GM23338 (cell line): ENCODE measurements at regions not wholly inside any gene's neighbourhood (a gene's known extent, or its start where the extent isn't known, plus 50 kb on each side); places are given as distances from the start of the nearest gene placed in this dataset.

Experiments
- ATAC-seq: fragments of 200-7000 bp; cut with Tn5 transposase; 3 replicates; pipeline ENCODE4 v1.9.1; 2020
- DNase-seq: peaks from one replicate; pipeline ENCODE4 v3.0.0-alpha.2; 2015; ENCODE audit warnings: low spot score
- H2AFZ ChIP-seq: fragments of 200-600 bp; sonication (generic); 2 replicates; pipeline ENCODE4 v1.8.0; 2016; ENCODE audit warnings: antibody characterized with exemption, mild to moderate bottlenecking, moderate library complexity
- H3F3A ChIP-seq: fragments of 200-600 bp; sonication (generic); replicated peaks from 2 replicates; pipeline ENCODE4 v1.8.0; 2017; ENCODE audit warnings: antibody characterized with exemption, mixed run types, low read depth
- H3K27ac ChIP-seq: fragments of 200-600 bp; sonication (generic); 2 replicates; pipeline ENCODE4 v1.6.1; 2016; ENCODE audit warnings: low read depth
- H3K27me3 ChIP-seq: fragments of 200-600 bp; sonication (generic); 2 replicates; pipeline ENCODE4 v1.8.0; 2016; ENCODE audit warnings: mild to moderate bottlenecking, mixed run types, moderate library complexity; ENCODE audit not compliant: insufficient read depth
- H3K36me3 ChIP-seq: fragments of 200-600 bp; sonication (generic); 2 replicates; pipeline ENCODE4 v1.8.0; 2016; ENCODE audit warnings: mild to moderate bottlenecking; ENCODE audit not compliant: insufficient read depth
- H3K4me1 ChIP-seq: fragments of 200-600 bp; sonication (generic); 2 replicates; pipeline ENCODE4 v1.8.0; 2016; ENCODE audit warnings: mild to moderate bottlenecking, moderate library complexity; ENCODE audit not compliant: insufficient read depth
- H3K4me2 ChIP-seq: fragments of 200-600 bp; sonication (generic); 2 replicates; pipeline ENCODE4 v1.7.1; 2017; ENCODE audit warnings: mixed run types
- H3K4me3 ChIP-seq: fragments of 200-600 bp; sonication (generic); 2 replicates; pipeline ENCODE4 v1.6.1; 2016; ENCODE audit warnings: mixed run types
- H3K79me2 ChIP-seq: fragments of 200-600 bp; sonication (generic); replicated peaks from 2 replicates; pipeline ENCODE4 v1.8.0; 2017; ENCODE audit warnings: mild to moderate bottlenecking; ENCODE audit not compliant: insufficient read depth
- H3K9me2 ChIP-seq: fragments of 200-600 bp; sonication (generic); 2 replicates; pipeline ENCODE4 v1.8.0; 2017; ENCODE audit not compliant: insufficient read depth
- H4K20me1 ChIP-seq: fragments of 200-600 bp; sonication (generic); replicated peaks from 2 replicates; pipeline ENCODE4 v1.8.0; 2017; ENCODE audit warnings: mild to moderate bottlenecking; ENCODE audit not compliant: insufficient read depth
- H3K27ac Mint-ChIP-seq: 2 replicates; pipeline ENCODE4 v1.8.0; 2020; ENCODE audit warnings: inconsistent platforms, mild to moderate bottlenecking, moderate library complexity, mixed read lengths
- H3K27me3 Mint-ChIP-seq: 3 replicates; pipeline ENCODE4 v1.8.0; 2022; ENCODE audit warnings: low read depth, mild to moderate bottlenecking, moderate library complexity, mixed read lengths, inconsistent platforms; ENCODE audit not compliant: insufficient read depth, poor library complexity
- H3K36me3 Mint-ChIP-seq: 3 replicates; pipeline ENCODE4 v1.8.0; 2021; ENCODE audit warnings: low read depth, mild to moderate bottlenecking, inconsistent platforms, moderate library complexity, mixed read lengths
- H3K4me1 Mint-ChIP-seq: 3 replicates; pipeline ENCODE4 v1.8.0; 2020; ENCODE audit warnings: mild to moderate bottlenecking, inconsistent platforms, mixed read lengths
- H3K4me3 Mint-ChIP-seq: 3 replicates; pipeline ENCODE4 v1.8.0; 2021; ENCODE audit warnings: moderate library complexity, mild to moderate bottlenecking, inconsistent platforms, mixed read lengths
- H3K9me3 Mint-ChIP-seq: 3 replicates; pipeline ENCODE4 v1.8.0; 2020; ENCODE audit warnings: moderate library complexity, mild to moderate bottlenecking, inconsistent platforms, mixed read lengths
- CREB1 ChIP-seq: fragments of 250-450 bp; sonication (Bioruptor Pico); IDR thresholded peaks from 2 replicates; pipeline ENCODE4 v1.5.0; 2020; ENCODE audit warnings: low read depth, mild to moderate bottlenecking, moderate library complexity
- EZH2 ChIP-seq: fragments of 200-600 bp; sonication (generic); IDR thresholded peaks from one replicate; pipeline ENCODE4 v1.8.0; 2017; ENCODE audit warnings: antibody characterized with exemption, mild to moderate bottlenecking, low read depth; ENCODE audit not compliant: unreplicated experiment
- EZH2phosphoT487 ChIP-seq: fragments of 200-600 bp; sonication (generic); IDR thresholded peaks from one replicate; pipeline ENCODE4 v1.8.1; 2018; ENCODE audit warnings: antibody characterized with exemption; ENCODE audit not compliant: unreplicated experiment
- JUNB ChIP-seq: IDR thresholded peaks from one replicate; pipeline ENCODE4 v1.6.1; 2016; ENCODE audit warnings: antibody characterized with exemption; ENCODE audit not compliant: unreplicated experiment
- NANOG ChIP-seq: IDR thresholded peaks from 2 replicates; pipeline ENCODE4 v1.6.1; 2016; ENCODE audit warnings: antibody characterized with exemption, borderline replicate concordance
- POLR2AphosphoS5 ChIP-seq: IDR thresholded peaks from 2 replicates; pipeline ENCODE4 v1.6.1; 2016; ENCODE audit warnings: antibody characterized with exemption, low read depth
- STAT1 ChIP-seq: IDR thresholded peaks from one replicate; pipeline ENCODE4 v1.6.1; 2016; ENCODE audit warnings: antibody characterized with exemption; ENCODE audit not compliant: unreplicated experiment
- ZNF114 ChIP-seq: fragments of 250-450 bp; sonication (Bioruptor Pico); IDR thresholded peaks from 2 replicates; pipeline ENCODE4 v1.5.0; 2020; ENCODE audit warnings: mild to moderate bottlenecking, moderate library complexity
- ZNF331 ChIP-seq: fragments of 250-450 bp; sonication (Bioruptor Pico); IDR thresholded peaks from 2 replicates; pipeline ENCODE4 v1.5.0; 2020; ENCODE audit warnings: low read depth, mild to moderate bottlenecking, moderate library complexity
- TF ChIP-seq, protein P1 (sequence below): IDR thresholded peaks from 2 replicates; pipeline ENCODE4 v1.6.1; 2016; ENCODE audit warnings: antibody characterized with exemption
- TF ChIP-seq, protein P2 (sequence below): fragments of 250-450 bp; sonication (Bioruptor Pico); IDR thresholded peaks from 2 replicates; pipeline ENCODE4 v1.5.0; 2020; ENCODE audit warnings: mild to moderate bottlenecking, moderate library complexity
- TF ChIP-seq, protein P3 (sequence below): IDR thresholded peaks from one replicate; pipeline ENCODE4 v1.6.1; 2018; ENCODE audit warnings: antibody characterized with exemption; ENCODE audit not compliant: unreplicated experiment
- TF ChIP-seq, protein P4 (sequence below), 2 experiments: fragments of 200-600 bp in 1 of 2; sonication (generic) in 1 of 2; conservative IDR thresholded peaks; 2 replicates each; pipeline versions ENCODE4 v1.5.1 to v1.6.1; 2016 to 2017; ENCODE audit warnings: antibody characterized with exemption in 2 of 2, low read depth in 2 of 2, mild to moderate bottlenecking in 2 of 2, moderate library complexity in 1 of 2

DNA sequence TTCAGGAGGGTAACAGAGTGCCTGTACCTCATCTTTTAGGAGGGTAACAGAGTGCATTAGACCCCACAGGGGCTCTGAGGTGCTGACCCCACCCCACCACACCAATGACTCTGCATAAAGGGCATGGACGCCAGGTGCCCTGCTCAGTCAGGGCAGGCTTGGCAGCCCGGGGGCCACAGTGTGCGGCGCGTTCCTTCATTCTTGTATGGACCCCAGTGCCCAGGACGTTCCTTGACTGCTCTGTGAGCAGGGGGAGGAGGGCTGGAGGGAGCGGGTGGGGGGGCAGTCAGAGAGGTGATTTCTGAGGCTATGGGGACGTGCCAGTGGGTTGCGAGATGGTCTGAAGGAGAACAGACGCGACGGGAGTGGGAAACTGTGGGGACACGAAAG, 168.7 kb upstream of the NCK2 start:
- Histone ChIP-seq H4K20me1 (no peaks in the 10 kb centered on the region), H3K4me2 (no peak overlapping the region), H3K9me2 (no peaks in the 10 kb centered on the region), H3K4me1 (0 out of 2 replicates have a peak, but pooled peaks cover 4% of the 10 kb centered on the region), H3K4me3 (no peak overlapping the region), H3K27me3 (no peaks in the 10 kb centered on the region), H2AFZ (peak overlapping the region; percentile 85), H3K79me2 (no peaks in the 10 kb centered on the region), H3F3A (no peaks in the 10 kb centered on the region), H3K36me3 (no peaks in the 10 kb centered on the region), H3K27ac (no peak overlapping the region)
- ATAC-seq (peak; percentile 50), DNase-seq (no peak)
- TF ChIP-seq CREB1 (no peak), NANOG (no peak), ZNF114 (no peak), ZNF331 (no peak), STAT1 (no peak), EZH2phosphoT487 (no peak), POLR2AphosphoS5 (no peak), EZH2 (no peak), JUNB (no peak)
- TF ChIP-seq, protein P1, sequence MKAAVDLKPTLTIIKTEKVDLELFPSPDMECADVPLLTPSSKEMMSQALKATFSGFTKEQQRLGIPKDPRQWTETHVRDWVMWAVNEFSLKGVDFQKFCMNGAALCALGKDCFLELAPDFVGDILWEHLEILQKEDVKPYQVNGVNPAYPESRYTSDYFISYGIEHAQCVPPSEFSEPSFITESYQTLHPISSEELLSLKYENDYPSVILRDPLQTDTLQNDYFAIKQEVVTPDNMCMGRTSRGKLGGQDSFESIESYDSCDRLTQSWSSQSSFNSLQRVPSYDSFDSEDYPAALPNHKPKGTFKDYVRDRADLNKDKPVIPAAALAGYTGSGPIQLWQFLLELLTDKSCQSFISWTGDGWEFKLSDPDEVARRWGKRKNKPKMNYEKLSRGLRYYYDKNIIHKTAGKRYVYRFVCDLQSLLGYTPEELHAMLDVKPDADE: no peak
- TF ChIP-seq, protein P2, sequence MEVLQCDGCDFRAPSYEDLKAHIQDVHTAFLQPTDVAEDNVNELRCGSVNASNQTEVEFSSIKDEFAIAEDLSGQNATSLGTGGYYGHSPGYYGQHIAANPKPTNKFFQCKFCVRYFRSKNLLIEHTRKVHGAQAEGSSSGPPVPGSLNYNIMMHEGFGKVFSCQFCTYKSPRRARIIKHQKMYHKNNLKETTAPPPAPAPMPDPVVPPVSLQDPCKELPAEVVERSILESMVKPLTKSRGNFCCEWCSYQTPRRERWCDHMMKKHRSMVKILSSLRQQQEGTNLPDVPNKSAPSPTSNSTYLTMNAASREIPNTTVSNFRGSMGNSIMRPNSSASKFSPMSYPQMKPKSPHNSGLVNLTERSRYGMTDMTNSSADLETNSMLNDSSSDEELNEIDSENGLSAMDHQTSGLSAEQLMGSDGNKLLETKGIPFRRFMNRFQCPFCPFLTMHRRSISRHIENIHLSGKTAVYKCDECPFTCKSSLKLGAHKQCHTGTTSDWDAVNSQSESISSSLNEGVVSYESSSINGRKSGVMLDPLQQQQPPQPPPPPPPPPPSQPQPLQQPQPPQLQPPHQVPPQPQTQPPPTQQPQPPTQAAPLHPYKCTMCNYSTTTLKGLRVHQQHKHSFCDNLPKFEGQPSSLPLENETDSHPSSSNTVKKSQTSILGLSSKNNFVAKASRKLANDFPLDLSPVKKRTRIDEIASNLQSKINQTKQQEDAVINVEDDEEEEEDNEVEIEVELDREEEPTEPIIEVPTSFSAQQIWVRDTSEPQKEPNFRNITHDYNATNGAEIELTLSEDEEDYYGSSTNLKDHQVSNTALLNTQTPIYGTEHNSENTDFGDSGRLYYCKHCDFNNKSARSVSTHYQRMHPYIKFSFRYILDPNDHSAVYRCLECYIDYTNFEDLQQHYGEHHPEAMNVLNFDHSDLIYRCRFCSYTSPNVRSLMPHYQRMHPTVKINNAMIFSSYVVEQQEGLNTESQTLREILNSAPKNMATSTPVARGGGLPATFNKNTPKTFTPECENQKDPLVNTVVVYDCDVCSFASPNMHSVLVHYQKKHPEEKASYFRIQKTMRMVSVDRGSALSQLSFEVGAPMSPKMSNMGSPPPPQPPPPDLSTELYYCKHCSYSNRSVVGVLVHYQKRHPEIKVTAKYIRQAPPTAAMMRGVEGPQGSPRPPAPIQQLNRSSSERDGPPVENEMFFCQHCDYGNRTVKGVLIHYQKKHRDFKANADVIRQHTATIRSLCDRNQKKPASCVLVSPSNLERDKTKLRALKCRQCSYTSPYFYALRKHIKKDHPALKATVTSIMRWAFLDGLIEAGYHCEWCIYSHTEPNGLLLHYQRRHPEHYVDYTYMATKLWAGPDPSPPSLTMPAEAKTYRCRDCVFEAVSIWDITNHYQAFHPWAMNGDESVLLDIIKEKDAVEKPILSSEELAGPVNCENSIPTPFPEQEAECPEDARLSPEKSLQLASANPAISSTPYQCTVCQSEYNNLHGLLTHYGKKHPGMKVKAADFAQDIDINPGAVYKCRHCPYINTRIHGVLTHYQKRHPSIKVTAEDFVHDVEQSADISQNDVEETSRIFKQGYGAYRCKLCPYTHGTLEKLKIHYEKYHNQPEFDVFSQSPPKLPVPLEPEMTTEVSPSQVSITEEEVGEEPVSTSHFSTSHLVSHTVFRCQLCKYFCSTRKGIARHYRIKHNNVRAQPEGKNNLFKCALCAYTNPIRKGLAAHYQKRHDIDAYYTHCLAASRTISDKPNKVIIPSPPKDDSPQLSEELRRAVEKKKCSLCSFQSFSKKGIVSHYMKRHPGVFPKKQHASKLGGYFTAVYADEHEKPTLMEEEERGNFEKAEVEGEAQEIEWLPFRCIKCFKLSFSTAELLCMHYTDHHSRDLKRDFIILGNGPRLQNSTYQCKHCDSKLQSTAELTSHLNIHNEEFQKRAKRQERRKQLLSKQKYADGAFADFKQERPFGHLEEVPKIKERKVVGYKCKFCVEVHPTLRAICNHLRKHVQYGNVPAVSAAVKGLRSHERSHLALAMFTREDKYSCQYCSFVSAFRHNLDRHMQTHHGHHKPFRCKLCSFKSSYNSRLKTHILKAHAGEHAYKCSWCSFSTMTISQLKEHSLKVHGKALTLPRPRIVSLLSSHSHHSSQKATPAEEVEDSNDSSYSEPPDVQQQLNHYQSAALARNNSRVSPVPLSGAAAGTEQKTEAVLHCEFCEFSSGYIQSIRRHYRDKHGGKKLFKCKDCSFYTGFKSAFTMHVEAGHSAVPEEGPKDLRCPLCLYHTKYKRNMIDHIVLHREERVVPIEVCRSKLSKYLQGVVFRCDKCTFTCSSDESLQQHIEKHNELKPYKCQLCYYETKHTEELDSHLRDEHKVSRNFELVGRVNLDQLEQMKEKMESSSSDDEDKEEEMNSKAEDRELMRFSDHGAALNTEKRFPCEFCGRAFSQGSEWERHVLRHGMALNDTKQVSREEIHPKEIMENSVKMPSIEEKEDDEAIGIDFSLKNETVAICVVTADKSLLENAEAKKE (CRISPR knock-in tag): no peak
- TF ChIP-seq, protein P3, sequence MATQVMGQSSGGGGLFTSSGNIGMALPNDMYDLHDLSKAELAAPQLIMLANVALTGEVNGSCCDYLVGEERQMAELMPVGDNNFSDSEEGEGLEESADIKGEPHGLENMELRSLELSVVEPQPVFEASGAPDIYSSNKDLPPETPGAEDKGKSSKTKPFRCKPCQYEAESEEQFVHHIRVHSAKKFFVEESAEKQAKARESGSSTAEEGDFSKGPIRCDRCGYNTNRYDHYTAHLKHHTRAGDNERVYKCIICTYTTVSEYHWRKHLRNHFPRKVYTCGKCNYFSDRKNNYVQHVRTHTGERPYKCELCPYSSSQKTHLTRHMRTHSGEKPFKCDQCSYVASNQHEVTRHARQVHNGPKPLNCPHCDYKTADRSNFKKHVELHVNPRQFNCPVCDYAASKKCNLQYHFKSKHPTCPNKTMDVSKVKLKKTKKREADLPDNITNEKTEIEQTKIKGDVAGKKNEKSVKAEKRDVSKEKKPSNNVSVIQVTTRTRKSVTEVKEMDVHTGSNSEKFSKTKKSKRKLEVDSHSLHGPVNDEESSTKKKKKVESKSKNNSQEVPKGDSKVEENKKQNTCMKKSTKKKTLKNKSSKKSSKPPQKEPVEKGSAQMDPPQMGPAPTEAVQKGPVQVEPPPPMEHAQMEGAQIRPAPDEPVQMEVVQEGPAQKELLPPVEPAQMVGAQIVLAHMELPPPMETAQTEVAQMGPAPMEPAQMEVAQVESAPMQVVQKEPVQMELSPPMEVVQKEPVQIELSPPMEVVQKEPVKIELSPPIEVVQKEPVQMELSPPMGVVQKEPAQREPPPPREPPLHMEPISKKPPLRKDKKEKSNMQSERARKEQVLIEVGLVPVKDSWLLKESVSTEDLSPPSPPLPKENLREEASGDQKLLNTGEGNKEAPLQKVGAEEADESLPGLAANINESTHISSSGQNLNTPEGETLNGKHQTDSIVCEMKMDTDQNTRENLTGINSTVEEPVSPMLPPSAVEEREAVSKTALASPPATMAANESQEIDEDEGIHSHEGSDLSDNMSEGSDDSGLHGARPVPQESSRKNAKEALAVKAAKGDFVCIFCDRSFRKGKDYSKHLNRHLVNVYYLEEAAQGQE: no peak
- TF ChIP-seq, protein P4, sequence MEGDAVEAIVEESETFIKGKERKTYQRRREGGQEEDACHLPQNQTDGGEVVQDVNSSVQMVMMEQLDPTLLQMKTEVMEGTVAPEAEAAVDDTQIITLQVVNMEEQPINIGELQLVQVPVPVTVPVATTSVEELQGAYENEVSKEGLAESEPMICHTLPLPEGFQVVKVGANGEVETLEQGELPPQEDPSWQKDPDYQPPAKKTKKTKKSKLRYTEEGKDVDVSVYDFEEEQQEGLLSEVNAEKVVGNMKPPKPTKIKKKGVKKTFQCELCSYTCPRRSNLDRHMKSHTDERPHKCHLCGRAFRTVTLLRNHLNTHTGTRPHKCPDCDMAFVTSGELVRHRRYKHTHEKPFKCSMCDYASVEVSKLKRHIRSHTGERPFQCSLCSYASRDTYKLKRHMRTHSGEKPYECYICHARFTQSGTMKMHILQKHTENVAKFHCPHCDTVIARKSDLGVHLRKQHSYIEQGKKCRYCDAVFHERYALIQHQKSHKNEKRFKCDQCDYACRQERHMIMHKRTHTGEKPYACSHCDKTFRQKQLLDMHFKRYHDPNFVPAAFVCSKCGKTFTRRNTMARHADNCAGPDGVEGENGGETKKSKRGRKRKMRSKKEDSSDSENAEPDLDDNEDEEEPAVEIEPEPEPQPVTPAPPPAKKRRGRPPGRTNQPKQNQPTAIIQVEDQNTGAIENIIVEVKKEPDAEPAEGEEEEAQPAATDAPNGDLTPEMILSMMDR (conservative IDR thresholded peaks at IDR 0.05; ENCODE audit: low read depth in 2 of 2): no peak
- Mint-ChIP-seq H3K4me3 (no peak overlapping the region), H3K27ac (no peak overlapping the region; the same call in 1 of the 2 replicates), H3K36me3 (no peaks in the 10 kb centered on the region), H3K9me3 (no peaks in the 10 kb centered on the region; the same call in 2 of the 3 replicates), H3K27me3 (peaks cover 5% of the 10 kb centered on the region), H3K4me1 (peaks cover 10% of the 10 kb centered on the region; the same call in 2 of the 3 replicates)
